Head of caudate nucleus (tissue), 42 donors: ENCODE measurements at regions not wholly inside any gene's neighbourhood (a gene's known extent, or its start where the extent isn't known, plus 50 kb on each side); places are given as distances from the start of the nearest gene placed in this dataset.
"Not testable (repeated sequence)": the region's sequence is repeated elsewhere in the genome, so short reads cannot be mapped to it uniquely, and the experiment has no call there.

Experiments
- DNase-seq, 42 donors: peaks; one replicate each; pipeline versions ENCODE4 v3.0.0 to v3.0.0-alpha.2; 2020 to 2021; ENCODE audit warnings: mixed read lengths in 7 of 42
- intact Hi-C: fragments of 100-400 bp; cut with DNase I; formaldehyde crosslinking; loops from one replicate; pipeline ENCODE4 v1.15.0; 2022

DNA sequence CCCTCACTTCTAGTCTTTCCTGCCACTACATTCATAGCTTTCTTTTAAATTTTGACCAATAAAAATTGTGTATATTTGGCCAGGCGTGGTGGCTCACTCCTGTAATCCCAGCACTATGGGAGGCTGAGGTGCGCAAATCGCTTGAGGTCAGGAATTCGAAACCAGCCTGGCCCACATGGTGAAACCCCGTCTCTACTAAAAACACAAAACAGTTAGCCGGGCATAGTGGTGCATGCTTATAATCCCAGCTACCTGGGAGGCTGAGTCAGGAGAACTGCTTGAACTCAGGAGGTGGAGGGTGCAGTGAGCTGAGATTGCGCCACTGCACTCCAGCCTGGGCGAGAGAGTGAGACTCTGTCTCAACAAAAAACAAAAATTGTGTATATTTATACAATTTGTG, 97.8 kb upstream of the SPATA31D4 start:
- peak in 1 of 42 donors; percentile 6 for DNase-seq
- intact Hi-C loops: not testable (repeated sequence)

DNA sequence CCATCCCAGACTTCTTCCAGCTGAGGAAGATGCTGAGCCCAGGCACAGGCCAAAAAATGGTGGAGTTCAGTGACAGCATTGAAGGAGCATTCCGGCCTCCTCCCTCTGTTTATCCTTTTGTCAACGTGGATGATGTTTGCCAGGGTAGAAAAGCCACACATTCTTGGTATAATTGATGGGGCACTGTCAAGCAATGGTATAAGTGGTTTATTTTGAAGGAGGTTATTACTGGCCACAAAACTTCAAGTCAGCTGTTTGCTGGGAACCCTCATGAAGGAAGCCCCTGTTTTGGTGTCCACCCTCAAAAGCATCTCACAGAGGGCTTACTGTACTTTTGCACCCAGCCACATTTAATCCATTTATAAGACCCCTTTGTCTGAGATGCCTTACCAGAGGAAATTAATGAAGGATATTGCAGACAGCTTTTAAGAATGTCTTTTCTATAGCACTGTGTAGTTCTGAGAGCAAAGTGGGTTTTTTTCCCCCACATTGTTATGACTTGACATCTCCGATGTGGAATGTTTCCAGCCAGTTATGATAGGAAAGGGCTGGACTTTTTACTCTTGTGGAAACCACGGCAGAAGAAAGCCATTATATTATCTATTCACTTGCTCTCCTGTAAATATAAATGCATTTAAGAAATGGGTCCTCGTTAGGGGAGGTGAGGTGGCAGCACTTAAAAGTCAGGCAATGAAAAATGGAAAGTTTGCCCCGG, 95.5 kb upstream of the SPATA31D4 start:
- DNase-seq: peak in 1 of 42 donors; percentile 28
- intact Hi-C loops: no loop called here

GRCh38 chr9:81833563-81834345, 94.5 kb upstream of the SPATA31D4 start:
- intact Hi-C loops: no loop called here
- DNase-seq: no peak

- intact Hi-C loops: no loop called here
- DNase-seq: peak in 1 of 42 donors; percentile 19
These were observed 86.9 kb upstream of the SPATA31D4 start for GRCh38 chr9:81841333-81841732.

GRCh38 chr9:81844131-81844567, 84.1 kb upstream of the SPATA31D4 start:
- DNase-seq: peak in 23 of 42 donors; percentile 10 to 81 (median 43)
- intact Hi-C loops: no loop called here

GRCh38 chr9:81847181-81847915, 80.9 kb upstream of the SPATA31D4 start:
- intact Hi-C loops: no loop called here
- no peak for DNase-seq

- DNase-seq: no peak
- intact Hi-C loops: no loop called here
These were observed 79.8 kb upstream of the SPATA31D4 start for GRCh38 chr9:81848472-81848871.

GRCh38 chr9:81849631-81850259, 78.5 kb upstream of the SPATA31D4 start:
- no peak for DNase-seq
- intact Hi-C loops: no loop called here

DNA sequence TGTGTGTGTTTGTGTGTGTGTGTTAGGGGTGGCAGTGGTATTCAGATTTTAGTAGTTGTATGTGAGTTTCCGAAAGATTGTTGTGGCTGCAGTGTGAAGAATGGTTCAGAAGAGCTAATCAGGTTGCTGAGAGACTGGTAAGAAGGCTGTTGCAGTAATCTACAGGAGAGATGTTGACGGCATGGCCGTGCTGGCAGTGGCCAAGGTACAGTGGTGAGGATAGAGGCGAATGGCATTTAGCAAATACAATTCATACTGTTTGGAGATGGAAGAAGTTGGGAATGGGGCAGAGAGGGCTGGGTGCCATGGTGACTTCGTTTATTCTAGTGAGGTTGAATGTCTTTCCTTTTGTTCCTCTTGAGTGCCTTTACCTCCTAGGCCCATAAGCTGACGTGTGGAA, 77.5 kb upstream of the SPATA31D4 start:
- intact Hi-C loops: no loop called here
- DNase-seq: no peak

DNA sequence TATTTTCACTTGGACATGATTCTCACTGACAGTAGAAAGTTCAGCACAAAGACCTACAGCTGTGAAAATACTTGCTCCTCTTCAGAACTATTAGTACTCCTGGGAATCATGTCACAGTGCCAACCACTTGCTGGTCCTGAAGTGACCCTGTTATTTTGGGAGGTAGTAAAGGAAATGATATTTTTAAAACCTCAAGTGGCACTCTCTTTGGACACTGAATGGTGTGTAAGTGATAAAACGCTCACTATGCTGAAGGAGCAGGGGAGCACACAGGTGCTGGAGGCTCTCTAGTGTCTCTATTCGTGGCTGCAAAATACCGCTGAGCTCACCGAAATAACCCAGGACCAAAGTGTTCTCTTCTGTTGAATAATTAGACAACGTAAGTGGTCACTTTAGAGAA, 76.9 kb upstream of the SPATA31D4 start:
- no peak for DNase-seq
- intact Hi-C loops: no loop called here

DNA sequence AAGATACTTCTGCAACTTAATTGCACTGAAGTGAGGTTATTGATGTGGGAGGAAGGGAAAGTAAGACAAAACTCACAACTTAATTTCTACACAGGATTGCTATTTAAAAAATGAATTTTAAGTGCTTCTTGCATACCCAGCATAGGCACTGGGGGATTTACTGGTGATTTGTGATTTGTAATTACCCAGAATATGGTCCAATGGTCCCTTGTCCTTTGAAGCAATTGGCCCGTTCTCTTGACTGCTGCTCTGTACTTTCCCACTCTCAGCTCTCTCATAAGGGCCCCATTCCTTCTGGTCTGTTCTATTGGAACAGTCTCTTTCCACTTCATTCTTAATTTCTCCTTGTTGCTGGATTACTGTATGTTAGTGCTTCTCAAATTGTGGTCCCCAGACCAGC, 75.4 kb upstream of the SPATA31D4 start:
- intact Hi-C loops: no loop called here
- DNase-seq: no peak

DNA sequence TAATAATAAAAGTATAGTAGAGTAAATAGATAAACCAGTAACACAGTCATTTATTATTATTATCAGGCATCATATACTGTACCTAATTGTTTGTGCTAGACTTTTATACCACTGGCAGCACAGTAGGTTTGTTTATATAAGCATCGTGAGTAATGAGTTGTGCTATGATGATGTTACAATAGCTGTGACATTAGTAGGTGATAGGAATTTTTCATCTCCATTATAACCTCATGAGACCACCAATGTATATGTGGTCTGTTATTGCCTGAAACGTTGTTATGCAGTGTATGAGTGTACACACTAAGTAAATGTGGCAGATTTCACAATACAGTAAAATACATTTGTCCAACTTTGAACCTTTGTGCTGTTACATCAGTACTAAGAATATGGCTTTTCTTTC, 72.7 kb upstream of the SPATA31D4 start:
- DNase-seq: no peak
- intact Hi-C loops: no loop called here

GRCh38 chr9:81858657-81859430, 69.4 kb upstream of the SPATA31D4 start:
- DNase-seq: no peak
- intact Hi-C loops: no loop called here

DNA sequence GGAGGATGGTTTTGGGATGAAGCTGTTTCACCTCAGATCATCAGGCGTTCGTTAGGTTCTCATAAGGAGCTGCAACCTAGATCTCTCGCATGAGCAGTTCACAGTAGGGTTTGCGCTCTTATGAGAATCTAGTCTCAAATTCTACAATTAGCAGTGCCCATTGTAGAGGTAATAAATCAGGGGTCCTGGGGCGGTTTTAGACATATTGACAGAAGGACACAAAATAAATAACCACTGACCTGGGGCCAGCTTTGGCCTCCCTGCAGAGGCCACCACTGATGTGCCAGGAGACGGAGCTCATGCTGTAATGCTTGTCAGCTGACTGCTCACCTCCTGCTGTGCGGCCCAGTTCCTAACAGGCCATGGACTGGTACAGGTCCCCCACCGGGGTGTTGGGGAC, 67.6 kb upstream of the SPATA31D4 start:
- intact Hi-C loops: no loop called here
- DNase-seq: no peak

DNA sequence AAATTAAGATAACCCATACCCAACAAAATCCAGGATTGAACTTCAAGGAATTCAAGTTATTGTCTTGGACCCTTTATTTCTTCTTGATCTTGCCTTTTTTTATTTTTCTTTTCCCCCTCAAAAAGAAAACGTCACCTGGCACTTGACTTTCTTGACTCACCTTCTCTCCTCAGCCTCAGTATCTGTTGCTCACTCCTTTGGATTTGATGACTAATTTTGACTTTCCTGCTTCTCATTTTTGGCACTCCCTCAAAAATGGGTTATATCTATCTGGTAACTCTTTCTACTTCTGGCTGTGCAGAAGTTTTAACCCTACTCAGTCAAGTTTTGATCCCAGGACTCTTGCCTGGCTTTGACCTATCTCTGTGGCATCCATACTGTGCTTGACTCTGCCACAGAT, 66.6 kb upstream of the SPATA31D4 start:
- intact Hi-C loops: no loop called here
- no peak for DNase-seq

- no peak for DNase-seq
- intact Hi-C loops: no loop called here
These were observed 60.1 kb upstream of the SPATA31D4 start for GRCh38 chr9:81868145-81868544.

- intact Hi-C loops: no loop called here
- DNase-seq: no peak
These were observed 56.5 kb upstream of the SPATA31D4 start for GRCh38 chr9:81871695-81872094.

DNA sequence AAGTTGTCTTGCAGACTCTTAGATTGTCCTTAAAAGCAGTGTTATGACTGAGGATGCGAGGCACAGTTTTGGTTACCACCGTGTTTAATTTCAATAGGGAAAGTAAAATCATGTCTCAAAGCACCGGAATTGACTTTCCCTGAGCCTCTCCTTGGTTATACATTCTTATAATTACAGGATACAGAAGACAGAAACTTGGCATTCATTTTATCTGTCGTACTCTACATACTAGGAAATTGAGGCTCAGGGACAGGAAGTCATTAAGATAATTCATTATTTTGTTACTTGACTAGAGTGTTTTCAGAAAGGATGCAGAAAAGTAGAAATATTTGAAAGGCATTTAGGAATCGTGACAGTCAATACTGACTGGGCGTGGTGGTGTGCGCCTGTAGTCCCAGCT, 54.0 kb upstream of the SPATA31D4 start:
- DNase-seq: no peak
- intact Hi-C loops: no loop called here

- intact Hi-C loops: no loop called here
These were observed 53.3 kb upstream of the SPATA31D4 start for GRCh38 chr9:81874931-81875330.

More at GRCh38 chr9:81874931-81875330, 53.3 kb upstream of the SPATA31D4 start:
- DNase-seq: no peak
